ENCODE measurements at regions not wholly inside any gene's neighbourhood (a gene's known extent, or its start where the extent isn't known, plus 50 kb on each side); places are given as distances from the start of the nearest gene placed in this dataset.

DNA sequence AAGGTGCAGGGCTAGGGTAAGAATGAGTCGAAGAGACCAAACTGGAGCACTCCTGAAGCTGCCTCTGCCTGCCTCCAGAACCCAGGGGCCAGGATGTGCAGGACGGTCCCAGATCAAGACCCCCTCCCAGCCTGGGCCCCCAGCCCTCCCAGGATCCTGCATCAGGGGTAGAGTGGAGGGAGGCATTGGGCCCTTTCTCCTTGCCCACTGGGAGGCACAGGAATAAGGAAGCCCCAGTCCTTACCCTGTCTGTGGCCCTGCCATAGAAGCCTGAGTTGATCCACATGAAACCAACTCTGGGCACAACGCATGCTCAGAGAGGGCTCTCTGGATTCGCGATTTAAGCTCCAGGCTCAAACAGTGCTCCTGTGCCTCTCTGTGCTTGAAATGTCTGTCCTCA lies 661.8 kb upstream of the B3GAT1 start:
- TF ChIP-seq POLR2A (IDR thresholded peaks at IDR 0.05): no peak
- TF ChIP-seq, protein P1, sequence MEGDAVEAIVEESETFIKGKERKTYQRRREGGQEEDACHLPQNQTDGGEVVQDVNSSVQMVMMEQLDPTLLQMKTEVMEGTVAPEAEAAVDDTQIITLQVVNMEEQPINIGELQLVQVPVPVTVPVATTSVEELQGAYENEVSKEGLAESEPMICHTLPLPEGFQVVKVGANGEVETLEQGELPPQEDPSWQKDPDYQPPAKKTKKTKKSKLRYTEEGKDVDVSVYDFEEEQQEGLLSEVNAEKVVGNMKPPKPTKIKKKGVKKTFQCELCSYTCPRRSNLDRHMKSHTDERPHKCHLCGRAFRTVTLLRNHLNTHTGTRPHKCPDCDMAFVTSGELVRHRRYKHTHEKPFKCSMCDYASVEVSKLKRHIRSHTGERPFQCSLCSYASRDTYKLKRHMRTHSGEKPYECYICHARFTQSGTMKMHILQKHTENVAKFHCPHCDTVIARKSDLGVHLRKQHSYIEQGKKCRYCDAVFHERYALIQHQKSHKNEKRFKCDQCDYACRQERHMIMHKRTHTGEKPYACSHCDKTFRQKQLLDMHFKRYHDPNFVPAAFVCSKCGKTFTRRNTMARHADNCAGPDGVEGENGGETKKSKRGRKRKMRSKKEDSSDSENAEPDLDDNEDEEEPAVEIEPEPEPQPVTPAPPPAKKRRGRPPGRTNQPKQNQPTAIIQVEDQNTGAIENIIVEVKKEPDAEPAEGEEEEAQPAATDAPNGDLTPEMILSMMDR (IDR thresholded peaks at IDR 0.05): no peak
